ENCODE measurements at regions not wholly inside any gene's neighbourhood (a gene's known extent, or its start where the extent isn't known, plus 50 kb on each side); places are given as distances from the start of the nearest gene placed in this dataset.

- no peak overlapping the region for H2AFZ ChIP-seq (ENCODE audit: low read depth, low read length, poor library complexity, severe bottlenecking)
- H3K27ac ChIP-seq (ENCODE audit: low read depth, low read length) = no peak overlapping the region
- no peaks in the 10 kb centered on the region for H3K4me1 ChIP-seq (ENCODE audit: control insufficient read depth in 1 of 2, insufficient read depth in 2 of 2, low read length in 2 of 2)
- H3K79me2 ChIP-seq (ENCODE audit: insufficient read depth, low read length) = no peaks in the 10 kb centered on the region
- DNase-seq (ENCODE audit: low read depth, low spot score) = no peak
- H3K9ac ChIP-seq (ENCODE audit: low read length) = no peak overlapping the region
- H3K9me3 ChIP-seq (ENCODE audit: control insufficient read depth in 1 of 2, insufficient read depth in 1 of 2, low read depth in 1 of 2, low read length in 2 of 2) = peaks cover 11 to 12% of the 10 kb centered on the region in 2 experiments; a peak in 2 of 4 replicates
- H3K36me3 ChIP-seq (ENCODE audit: control insufficient read depth in 1 of 2, insufficient read depth in 2 of 2, low read length in 2 of 2) = no peaks in the 10 kb centered on the region; a peak in 1 of 4 replicates
- H3K27me3 ChIP-seq (ENCODE audit: insufficient read depth, low read length) = no peaks in the 10 kb centered on the region
- no peak overlapping the region for H3K4me2 ChIP-seq (ENCODE audit: low read length)
- POLR2A ChIA-PET = no interaction called here
- TF ChIP-seq FOSL1 (IDR thresholded peaks at IDR 0.05; ENCODE audit: low read depth) (no peak), EGR1 (IDR thresholded peaks at IDR 0.05; ENCODE audit: low read depth) (no peak), EZH2phosphoT487 (IDR thresholded peaks at IDR 0.05; ENCODE audit: borderline replicate concordance) (no peak), ZNF274 (IDR thresholded peaks at IDR 0.05; ENCODE audit: low read depth, low read length) (no peak), CBX3 (IDR thresholded peaks at IDR 0.05; ENCODE audit: low read depth) (no peak), REST (IDR thresholded peaks at IDR 0.05; ENCODE audit: low read depth) (no peak), ZBTB33 (IDR thresholded peaks at IDR 0.05; ENCODE audit: extremely low read depth, insufficient replicate concordance, low read length) (no peak), RAD21 (IDR thresholded peaks at IDR 0.05; ENCODE audit: low read depth) (no peak), SRF (IDR thresholded peaks at IDR 0.05; ENCODE audit: low read depth) (no peak), JUND (IDR thresholded peaks at IDR 0.05) (no peak)
- TF ChIP-seq, protein P1, sequence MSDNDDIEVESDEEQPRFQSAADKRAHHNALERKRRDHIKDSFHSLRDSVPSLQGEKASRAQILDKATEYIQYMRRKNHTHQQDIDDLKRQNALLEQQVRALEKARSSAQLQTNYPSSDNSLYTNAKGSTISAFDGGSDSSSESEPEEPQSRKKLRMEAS (IDR thresholded peaks at IDR 0.05) = no peak
- TF ChIP-seq, protein P2, sequence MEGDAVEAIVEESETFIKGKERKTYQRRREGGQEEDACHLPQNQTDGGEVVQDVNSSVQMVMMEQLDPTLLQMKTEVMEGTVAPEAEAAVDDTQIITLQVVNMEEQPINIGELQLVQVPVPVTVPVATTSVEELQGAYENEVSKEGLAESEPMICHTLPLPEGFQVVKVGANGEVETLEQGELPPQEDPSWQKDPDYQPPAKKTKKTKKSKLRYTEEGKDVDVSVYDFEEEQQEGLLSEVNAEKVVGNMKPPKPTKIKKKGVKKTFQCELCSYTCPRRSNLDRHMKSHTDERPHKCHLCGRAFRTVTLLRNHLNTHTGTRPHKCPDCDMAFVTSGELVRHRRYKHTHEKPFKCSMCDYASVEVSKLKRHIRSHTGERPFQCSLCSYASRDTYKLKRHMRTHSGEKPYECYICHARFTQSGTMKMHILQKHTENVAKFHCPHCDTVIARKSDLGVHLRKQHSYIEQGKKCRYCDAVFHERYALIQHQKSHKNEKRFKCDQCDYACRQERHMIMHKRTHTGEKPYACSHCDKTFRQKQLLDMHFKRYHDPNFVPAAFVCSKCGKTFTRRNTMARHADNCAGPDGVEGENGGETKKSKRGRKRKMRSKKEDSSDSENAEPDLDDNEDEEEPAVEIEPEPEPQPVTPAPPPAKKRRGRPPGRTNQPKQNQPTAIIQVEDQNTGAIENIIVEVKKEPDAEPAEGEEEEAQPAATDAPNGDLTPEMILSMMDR (IDR thresholded peaks at IDR 0.05 in 2 of 3, conservative IDR thresholded peaks at IDR 0.05 in 1 of 3; ENCODE audit: borderline replicate concordance in 1 of 3, insufficient read depth in 1 of 3, low read depth in 2 of 3, low read length in 2 of 3) = no peak
- TF ChIP-seq, protein P3, sequence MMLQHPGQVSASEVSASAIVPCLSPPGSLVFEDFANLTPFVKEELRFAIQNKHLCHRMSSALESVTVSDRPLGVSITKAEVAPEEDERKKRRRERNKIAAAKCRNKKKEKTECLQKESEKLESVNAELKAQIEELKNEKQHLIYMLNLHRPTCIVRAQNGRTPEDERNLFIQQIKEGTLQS (IDR thresholded peaks at IDR 0.05) = no peak
- no peak for ATAC-seq
- H3K9me2 ChIP-seq (ENCODE audit: insufficient read depth) = no peaks in the 10 kb centered on the region
- BruUV-seq (replicated peaks) = no TSS peak
- intact Hi-C loops (cut with micrococcal nuclease) = no loop called here
- CTCF ChIA-PET = no interaction called here
- H4K20me1 ChIP-seq (ENCODE audit: insufficient read depth) = no peaks in the 10 kb centered on the region
- RAD21 ChIA-PET (ENCODE audit: low non-redundant PET in 1 of 2, low total read pairs in 2 of 2, uncharacterized antibody in 2 of 2, unreplicated experiment in 2 of 2) = no interaction called here
- H3K4me3 ChIP-seq (replicated peaks in 1 of 2; ENCODE audit: low read depth in 1 of 2, low read length in 2 of 2) = no peak overlapping the region
Observed at GRCh38 chr5:8682381-8682780, 813.4 kb downstream of the MTRR start.
